NCI-H1436 treated with DMSO at 0.1 percent for 48 hours (cell line): ENCODE measurements at regions not wholly inside any gene's neighbourhood (a gene's known extent, or its start where the extent isn't known, plus 50 kb on each side); places are given as distances from the start of the nearest gene placed in this dataset.

Experiments used
- DNase-seq: peaks from one replicate; lab custom pipeline; 2025; lab: John Stamatoyannopoulos, UW

DNA sequence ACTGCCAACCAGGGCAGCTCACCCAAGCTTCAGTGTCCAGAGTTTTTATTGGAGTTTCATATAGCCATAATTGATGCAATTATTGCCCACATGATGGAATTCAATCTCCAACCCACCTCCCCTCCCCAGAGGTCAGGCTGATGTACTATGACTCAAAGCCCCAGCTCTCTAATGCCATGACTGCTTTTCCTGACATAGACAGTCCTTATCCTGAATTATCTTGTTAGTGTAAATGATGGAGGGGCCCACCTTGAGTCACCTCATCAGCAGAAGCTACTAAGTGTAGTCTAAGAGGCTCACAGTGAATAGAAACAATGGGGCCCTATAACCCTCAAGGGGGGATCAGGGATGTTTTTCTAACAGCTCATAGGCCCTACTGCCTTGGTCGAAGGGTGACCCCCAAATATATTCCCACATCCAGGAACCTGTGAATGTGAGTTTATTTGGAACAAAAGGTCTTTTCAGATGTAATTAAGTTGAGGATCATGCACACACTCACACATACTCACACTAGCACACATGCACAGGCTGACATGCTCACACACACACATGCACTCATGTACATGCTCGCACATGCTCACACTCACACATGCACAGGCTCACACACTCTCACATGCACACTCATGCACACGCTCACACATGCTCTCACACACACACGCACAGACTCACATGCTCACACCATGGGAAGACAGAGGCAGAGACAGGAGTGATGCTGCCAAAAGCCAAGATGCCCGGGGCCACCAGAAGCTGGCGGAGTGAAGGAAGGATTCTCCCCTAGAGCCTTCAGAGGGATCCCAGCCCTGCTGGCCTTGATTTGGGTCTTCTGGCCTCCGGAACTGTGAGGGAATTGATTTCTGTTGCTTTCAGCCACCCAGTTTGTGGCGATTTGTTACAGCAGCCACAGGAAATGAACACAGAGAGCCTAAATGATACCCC, 131.2 kb upstream of the SMAD3 start:
- no peak for DNase-seq

DNA sequence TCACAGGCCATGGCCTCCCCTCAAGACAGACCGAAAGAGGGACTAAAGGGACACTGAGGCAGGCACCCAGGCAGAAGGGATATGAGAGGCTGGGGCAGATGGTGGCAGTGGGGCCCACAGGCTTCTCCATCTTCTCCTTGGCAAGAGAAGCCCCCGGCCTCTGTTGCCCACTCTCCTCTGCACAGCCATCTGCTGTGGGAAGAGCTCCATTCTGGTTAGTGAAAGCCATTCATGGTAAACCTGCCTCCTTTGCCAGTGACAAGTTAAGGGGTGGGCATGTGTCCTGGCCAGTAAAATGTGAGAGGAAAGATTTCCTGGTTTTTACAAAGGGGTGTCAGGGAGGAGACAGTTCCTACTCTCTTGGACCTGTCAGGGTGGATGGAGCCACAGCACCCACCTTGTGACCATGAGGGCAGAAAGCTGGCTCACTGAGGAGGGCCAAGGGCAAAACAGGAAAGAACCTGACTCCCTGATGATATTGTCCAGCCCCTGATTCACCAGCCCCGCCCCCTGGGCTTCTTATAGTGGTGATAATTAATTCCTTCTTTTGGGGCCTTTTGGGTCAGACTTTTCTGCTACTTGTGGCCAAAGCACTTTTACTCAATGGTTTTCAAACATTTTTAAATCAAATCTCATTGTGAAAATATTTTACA, 130.4 kb upstream of the SMAD3 start:
- DNase-seq: no peak

- DNase-seq: no peak
Observed at GRCh38 chr15:66935688-66936087, 129.7 kb upstream of the SMAD3 start.

DNA sequence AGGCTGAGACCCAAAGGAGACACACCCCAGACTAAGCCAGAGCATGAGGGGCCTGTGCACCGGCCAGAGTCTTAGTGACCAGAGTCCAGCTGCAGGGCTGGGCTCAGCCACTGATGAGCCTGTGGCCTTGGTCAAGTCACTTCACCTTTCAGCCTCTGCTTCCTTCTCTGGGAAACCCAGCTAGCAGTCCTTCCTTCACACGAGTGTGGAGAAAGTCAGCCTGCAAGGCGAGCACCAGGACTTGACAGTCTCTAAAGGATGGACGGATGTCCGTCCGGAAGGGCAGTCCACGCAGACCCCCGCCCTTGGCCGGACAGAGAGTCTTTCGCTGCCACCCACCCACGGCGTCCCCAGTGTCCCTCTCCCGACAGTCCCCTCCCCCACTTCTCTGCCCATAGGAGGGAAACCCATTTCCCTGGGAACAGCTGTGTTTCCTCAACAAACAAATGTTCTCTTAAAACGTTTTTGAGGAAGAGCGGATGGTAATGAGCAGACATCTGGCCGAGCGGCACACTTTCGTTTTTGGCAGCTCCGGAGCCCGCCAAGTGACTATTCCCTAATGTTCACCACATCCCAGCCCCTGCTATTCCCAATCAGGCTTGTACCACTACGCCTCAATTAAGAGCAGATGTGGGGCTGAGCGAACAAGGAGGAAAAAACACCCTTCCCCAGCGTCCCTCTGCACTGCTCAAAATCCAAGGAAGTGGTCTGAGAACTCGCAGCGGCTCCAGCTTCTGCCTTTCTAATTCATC, 129.1 kb upstream of the SMAD3 start:
- DNase-seq: no peak

DNA sequence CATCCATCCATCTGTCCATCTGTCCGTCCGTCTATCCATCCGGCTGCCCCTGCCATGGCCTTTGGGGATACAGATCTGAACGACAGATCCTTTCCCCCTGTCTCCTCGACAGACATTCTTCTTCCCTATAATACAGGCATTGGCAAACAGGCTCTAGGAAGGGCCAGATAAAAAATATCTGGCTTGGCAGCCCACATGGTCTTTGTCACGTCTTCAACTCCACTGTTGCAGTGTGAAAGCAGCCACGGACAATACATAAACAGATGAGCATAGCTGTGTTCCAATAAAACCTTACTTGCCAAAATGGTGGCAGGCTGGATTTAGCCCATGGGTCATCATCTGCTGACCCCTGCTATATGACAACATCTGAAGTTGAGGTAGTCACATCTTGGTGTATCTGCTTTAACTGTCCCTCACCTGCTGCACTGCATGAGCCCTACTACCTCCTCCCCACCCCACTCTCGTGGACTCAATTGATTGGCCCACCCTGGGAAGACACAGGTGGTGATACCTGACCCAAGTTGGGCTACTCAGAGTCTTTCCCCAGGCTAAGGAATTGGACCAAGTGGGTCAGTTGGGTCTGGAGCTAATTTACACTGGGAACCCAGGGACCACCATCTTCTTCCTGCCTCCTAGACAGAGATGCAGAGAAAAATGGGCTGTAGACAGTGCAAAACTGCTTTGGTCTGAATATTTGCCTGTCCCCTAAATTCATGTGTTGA, 128.4 kb upstream of the SMAD3 start:
- no peak for DNase-seq

DNA sequence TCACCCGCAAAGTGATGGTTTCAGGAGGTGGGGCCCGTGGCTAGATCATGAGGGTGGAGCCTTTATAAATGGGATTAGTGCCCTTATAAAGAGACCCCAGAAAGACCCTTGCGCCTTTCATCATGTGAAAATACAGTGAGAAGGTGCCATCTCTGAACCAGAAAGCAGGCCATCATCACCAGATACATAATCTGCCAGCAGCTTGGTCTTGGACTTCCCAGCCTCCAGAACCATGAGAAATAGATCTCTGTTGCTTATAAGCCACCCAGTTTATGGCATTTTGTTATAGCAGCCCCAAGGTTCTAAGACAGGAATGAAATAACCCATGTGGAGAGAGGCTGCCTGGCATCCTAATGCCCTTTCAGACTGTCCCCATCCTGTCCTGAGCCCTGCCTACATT, 127.8 kb upstream of the SMAD3 start:
- DNase-seq: no peak

DNA sequence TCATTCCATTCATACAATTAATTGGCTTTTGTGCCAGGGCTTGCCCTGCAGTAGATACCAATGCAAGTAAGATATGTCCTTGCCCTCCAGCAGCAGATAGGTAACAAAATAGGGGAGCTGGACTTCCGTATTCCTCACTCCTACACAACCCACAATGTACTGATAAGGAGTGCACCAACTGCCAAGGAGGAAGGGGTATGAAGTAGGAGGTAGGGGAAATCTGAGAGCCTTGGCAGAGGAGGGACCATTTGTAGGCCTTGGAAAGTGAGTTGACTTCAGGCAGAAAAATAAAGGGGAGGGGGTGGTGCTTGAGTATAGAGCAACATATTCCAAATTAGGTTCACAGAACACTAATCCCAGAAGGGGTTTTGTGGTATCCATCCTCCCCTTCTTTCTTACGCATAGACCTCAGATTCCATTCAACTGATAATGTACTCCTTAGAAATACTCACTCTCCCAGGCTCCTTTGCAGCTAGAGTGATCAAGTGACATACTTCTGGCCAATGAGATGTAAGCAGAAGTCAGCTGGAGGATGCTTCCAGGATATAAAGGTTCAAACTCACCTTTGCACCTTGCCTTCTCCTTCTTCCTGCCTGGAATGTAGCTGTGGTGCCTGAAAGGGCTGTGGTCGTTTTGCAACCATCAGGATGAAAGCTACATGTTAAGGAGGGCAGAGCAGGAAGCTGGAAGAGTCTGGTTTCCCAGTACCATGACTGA, 127.1 kb upstream of the SMAD3 start:
- DNase-seq: no peak

- DNase-seq: no peak
Observed at GRCh38 chr15:66939016-66939415, 126.4 kb upstream of the SMAD3 start.

DNA sequence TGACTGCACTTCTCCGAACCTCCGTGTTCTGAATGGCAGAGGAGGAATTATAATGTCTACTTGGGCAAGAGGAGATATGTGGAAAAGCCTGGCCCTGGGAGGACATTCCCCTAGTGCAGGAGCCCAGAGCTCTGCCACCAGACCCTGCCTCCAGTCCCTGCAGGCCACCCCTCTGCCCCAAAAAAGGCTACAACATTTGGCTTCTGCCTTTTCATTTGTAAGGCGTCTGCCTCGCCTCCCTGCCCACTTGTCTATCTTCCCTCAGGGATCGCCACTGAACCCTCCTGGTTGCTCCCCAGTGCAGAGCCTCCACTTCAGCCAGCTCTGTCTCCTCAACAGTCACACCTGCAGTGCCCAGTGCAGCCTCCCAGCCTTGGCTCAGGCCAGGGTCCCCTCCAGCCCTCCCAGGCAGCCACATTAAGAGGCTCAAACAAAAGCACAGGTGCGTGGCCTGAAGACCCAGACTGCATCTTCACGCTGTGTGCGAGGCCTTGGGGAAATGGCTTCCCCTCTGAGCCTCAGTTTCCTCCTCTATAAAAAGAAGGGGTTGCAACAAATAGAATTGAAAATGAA, 125.9 kb upstream of the SMAD3 start:
- no peak for DNase-seq

GRCh38 chr15:66940368-66940767, 125.0 kb upstream of the SMAD3 start:
- no peak for DNase-seq

DNA sequence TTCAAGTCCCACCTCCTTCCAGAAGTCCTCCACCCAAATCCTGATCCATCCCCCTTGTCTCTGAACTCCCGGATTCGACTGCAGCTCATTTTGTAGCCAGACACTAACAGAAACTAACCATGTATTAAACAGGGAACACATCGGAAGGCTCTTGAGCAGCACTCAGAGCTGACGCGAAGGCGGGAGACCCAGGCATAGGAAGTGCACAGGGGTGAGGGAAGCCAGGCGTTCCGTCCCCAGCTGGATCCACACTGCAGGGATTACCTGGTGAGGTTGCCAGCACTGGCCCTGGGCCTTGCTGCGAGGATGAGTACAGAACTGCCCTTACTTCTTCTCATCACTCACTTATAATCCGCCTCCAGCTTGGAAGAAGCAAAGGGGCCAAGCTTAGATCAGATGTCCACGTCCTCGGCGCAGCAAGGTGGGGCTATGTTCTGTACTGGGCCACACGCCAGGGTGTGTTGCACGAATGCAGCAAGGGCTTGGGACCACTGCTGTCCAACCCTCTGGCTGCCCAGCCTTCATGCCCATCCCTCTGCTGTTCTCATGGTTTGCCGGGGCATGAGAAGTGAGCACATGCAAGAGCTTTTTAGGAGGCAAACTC, 124.2 kb upstream of the SMAD3 start:
- DNase-seq: no peak

GRCh38 chr15:66941791-66942190, 123.6 kb upstream of the SMAD3 start:
- DNase-seq: no peak

DNA sequence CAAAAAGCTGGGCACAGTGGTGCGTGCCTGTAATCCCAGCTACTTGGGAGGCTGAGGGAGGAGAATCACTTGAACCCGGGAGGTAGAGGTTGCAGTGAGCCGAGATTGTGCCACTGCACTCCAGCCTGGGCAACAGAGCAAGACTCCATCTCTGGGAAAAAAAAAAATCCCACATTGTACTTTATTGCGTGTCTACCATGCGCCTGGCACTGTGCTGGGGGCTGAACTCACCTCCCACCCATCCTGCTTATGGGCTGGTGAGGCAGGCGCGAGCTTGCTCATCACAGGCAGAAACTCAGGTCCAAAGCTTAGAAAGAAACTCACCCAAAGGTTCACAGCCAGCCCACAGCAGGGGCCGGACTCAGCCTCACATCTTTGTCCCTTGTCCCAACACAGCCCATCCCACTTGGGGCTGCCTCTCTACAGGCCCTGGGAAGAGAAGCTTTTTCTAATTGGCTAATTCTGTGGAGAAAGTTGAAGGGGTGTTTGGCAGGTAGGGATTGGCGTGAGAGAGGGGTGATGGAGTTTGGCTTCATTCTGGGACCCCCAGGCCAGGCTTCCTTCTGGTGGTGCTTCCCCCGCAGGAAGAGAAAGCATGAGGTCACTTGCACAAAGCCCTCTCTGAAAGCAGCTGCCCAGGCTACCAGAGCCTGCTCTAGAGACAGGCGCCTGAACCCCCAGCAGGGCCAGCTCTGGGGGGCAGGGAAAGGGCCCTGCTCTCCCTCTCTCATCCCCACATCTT, 122.6 kb upstream of the SMAD3 start:
- no peak for DNase-seq

- DNase-seq: peak; percentile 81
Observed at GRCh38 chr15:66943456-66944095, 121.8 kb upstream of the SMAD3 start.

DNA sequence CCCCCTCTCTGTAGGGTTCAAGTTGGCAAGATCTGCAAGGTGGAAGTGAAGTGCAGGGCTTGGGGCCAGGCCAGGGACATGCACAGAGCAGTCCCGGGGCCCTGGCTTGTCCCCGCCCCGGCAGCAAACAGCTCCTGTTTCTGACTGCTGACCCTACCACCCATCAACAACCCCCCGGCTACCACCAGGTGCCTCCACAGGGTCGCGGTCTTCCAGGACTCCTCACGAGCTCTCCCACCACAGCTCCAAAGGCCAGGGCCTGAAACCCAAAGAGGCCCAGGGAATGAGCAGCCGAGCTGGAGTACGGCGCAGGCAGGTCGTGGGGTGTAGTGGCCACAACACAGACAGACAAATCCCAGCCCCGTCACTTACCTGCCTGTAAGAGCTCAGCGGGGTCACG, 121.3 kb upstream of the SMAD3 start:
- DNase-seq: no peak

DNA sequence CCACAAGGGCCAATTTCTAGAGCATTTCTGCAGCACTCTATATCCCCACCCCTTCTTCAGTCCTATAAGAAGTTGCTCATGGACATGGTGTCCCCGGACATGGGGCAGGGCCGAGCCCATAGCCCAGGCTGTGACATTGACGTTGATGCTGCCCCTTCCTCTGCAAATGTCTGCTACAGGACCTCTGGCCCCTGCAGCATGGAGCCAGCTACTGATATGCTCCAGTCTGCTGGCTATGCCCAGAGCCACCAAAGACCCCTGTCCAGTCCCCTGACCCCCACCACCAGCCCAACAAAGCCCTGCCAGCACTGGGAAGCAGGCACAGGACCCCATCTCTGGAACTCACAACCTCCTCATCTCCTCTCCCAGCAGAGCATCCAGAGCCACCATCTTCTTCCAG, 120.1 kb upstream of the SMAD3 start:
- DNase-seq: no peak

GRCh38 chr15:66945842-66946241, 119.6 kb upstream of the SMAD3 start:
- no peak for DNase-seq

DNA sequence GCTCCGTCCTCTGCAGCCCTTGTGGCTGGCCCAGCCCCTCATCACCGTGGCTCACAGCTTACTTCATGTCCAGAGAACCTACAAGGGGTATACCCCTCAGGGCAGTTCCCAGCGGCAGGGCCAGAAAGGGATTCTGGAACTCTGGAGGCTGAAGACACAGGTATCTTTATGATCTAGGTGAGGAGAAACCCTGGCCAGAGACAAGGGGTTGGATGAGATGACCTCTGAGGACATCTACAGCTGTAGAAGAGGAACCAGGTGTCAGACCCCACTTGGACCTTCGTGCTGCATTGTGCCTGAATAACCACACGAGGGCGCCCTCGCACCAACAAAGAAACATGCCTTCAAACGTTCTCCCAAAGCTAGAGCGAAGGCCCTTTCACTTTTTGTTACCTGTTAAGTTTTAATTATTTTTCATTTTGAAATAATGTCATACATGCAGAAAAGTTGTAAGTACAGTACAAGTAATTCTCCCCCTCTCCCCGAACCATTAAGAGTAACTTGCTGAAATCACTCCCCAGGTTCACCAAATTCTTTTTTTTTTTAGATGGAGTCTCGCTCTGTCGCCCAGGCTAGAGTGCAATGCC, 118.7 kb upstream of the SMAD3 start:
- DNase-seq: peak; percentile 20

DNA sequence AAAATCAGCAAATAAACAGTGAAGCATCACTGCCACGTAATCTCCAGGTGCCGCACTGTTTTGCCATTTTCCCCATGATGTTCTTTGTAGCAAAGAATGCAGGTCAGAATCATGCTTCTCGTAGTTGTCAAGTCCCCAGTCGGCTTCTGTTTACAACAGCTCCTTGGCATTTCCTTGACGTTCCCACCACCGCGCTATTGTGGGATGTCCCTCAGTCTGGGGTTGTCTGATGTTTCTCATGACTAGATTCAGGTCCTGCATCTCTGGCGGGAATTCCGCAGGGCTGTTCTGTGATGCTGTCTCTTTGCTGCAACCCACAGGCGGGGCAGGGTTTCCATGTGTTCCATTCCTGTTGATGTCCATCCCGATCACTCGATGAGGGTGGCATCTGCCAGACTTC, 117.9 kb upstream of the SMAD3 start:
- DNase-seq: no peak
